CD14-positive monocyte (primary cell): ENCODE measurements at regions not wholly inside any gene's neighbourhood (a gene's known extent, or its start where the extent isn't known, plus 50 kb on each side); places are given as distances from the start of the nearest gene placed in this dataset.

Source experiments
- DNase-seq, 3 donors: peaks; one replicate each; pipeline ENCODE4 v3.0.0-alpha.2; 2011 to 2022
- H2AFZ ChIP-seq: 2 replicates; pipeline ENCODE4 v1.6.0; 2012; ENCODE audit warnings: mild to moderate bottlenecking, low read depth, low read length, inconsistent platforms; ENCODE audit not compliant: insufficient read depth, poor library complexity, severe bottlenecking
- H3K27ac ChIP-seq, 2 donors: 1 replicate in 1 of 2; 2 replicates in 1 of 2; pipeline ENCODE4 v1.5.1; 2012 to 2013; ENCODE audit warnings: low read length in 2 of 2, control low read depth in 1 of 2, inconsistent platforms in 1 of 2, low read depth in 1 of 2, mild to moderate bottlenecking in 1 of 2
- H3K27me3 ChIP-seq, 2 donors: one replicate each; pipeline versions ENCODE4 v1.6.0 to v1.6.1; 2011 to 2013; ENCODE audit warnings: low read length in 2 of 2; ENCODE audit not compliant: control insufficient read depth in 2 of 2, insufficient read depth in 2 of 2
- H3K36me3 ChIP-seq, 2 donors: replicated peaks in 1 of 2; 1 replicate in 1 of 2; 2 replicates in 1 of 2; pipeline versions ENCODE4 v1.5.1 to v1.6.1; 2012 to 2013; ENCODE audit warnings: low read length in 2 of 2, control low read depth in 1 of 2, inconsistent platforms in 1 of 2, mild to moderate bottlenecking in 1 of 2; ENCODE audit not compliant: insufficient read depth in 2 of 2, control insufficient read depth in 1 of 2
- H3K4me1 ChIP-seq, 2 donors: 1 replicate in 1 of 2; 2 replicates in 1 of 2; pipeline versions ENCODE4 v1.5.1 to v1.6.1; 2012 to 2013; ENCODE audit warnings: low read length in 2 of 2, control low read depth in 1 of 2, inconsistent platforms in 1 of 2, mild to moderate bottlenecking in 1 of 2, moderate library complexity in 1 of 2; ENCODE audit not compliant: insufficient read depth in 2 of 2, control insufficient read depth in 1 of 2
- H3K4me2 ChIP-seq: replicated peaks from 2 replicates; pipeline ENCODE3; 2012; ENCODE audit warnings: low read length, moderate library complexity, mild to moderate bottlenecking; ENCODE audit not compliant: poor library complexity, severe bottlenecking; ENCODE audit errors: extremely low read depth
- H3K4me3 ChIP-seq, 3 experiments: fragments of 200-600 bp in 1 of 3; sonication (generic) in 1 of 3; replicated peaks in 1 of 3; 1 replicate in 2 of 3; 2 replicates in 1 of 3; pipeline ENCODE4 v1.5.1; 2011 to 2013; ENCODE audit warnings: low read length in 3 of 3, mild to moderate bottlenecking in 3 of 3, control low read depth in 2 of 3, low read depth in 2 of 3, inconsistent platforms in 1 of 3, moderate library complexity in 1 of 3
- H3K79me2 ChIP-seq: 2 replicates; pipeline ENCODE4 v1.6.0; 2012; ENCODE audit warnings: mild to moderate bottlenecking, control low read depth, inconsistent platforms, low read length, moderate library complexity; ENCODE audit not compliant: insufficient read depth
- H3K9ac ChIP-seq: 2 replicates; pipeline ENCODE4 v1.6.0; 2017; ENCODE audit warnings: low read length, mild to moderate bottlenecking; ENCODE audit not compliant: insufficient read depth, poor library complexity, severe bottlenecking
- H3K9me3 ChIP-seq, 2 donors: replicated peaks in 1 of 2; 1 replicate in 1 of 2; 2 replicates in 1 of 2; pipeline versions ENCODE4 v1.5.1 to v1.6.1; 2012 to 2013; ENCODE audit warnings: low read length in 2 of 2, control low read depth in 1 of 2; ENCODE audit not compliant: control insufficient read depth in 1 of 2, insufficient read depth in 1 of 2
- H4K20me1 ChIP-seq: 2 replicates; pipeline ENCODE4 v1.6.0; 2012; ENCODE audit warnings: mild to moderate bottlenecking, low read length, control low read depth, moderate library complexity; ENCODE audit not compliant: insufficient read depth
- H3K27ac Mint-ChIP-seq, 7 donors: one replicate each; pipeline ENCODE4 v1.8.0; 2020; ENCODE audit warnings: mild to moderate bottlenecking in 7 of 7, mixed read lengths in 7 of 7, moderate library complexity in 6 of 7, inconsistent platforms in 2 of 7
- H3K27me3 Mint-ChIP-seq, 3 donors: one replicate each; pipeline ENCODE4 v1.8.0; 2021 to 2022; ENCODE audit warnings: low read depth in 3 of 3, mild to moderate bottlenecking in 3 of 3, mixed read lengths in 3 of 3, moderate library complexity in 3 of 3, inconsistent platforms in 1 of 3
- H3K36me3 Mint-ChIP-seq, 2 donors: one replicate each; pipeline ENCODE4 v1.8.0; 2020; ENCODE audit warnings: mixed read lengths in 2 of 2, inconsistent platforms in 1 of 2, mild to moderate bottlenecking in 1 of 2
- H3K4me1 Mint-ChIP-seq: one replicate; pipeline ENCODE4 v1.8.0; 2020; ENCODE audit warnings: mild to moderate bottlenecking, mixed read lengths
- H3K4me3 Mint-ChIP-seq, 2 donors: one replicate each; pipeline ENCODE4 v1.8.0; 2020; ENCODE audit warnings: mild to moderate bottlenecking in 2 of 2, mixed read lengths in 2 of 2, moderate library complexity in 1 of 2
- H3K9me3 Mint-ChIP-seq, 7 donors: one replicate each; pipeline ENCODE4 v1.8.0; 2020 to 2022; ENCODE audit warnings: mixed read lengths in 7 of 7, mild to moderate bottlenecking in 6 of 7, moderate library complexity in 6 of 7, inconsistent platforms in 2 of 7
- CTCF ChIP-seq: fragments of 200-600 bp; IDR thresholded peaks from one replicate; pipeline ENCODE4 v1.8.0; 2022; ENCODE audit warnings: antibody characterized with exemption, mild to moderate bottlenecking
- WGBS: methylation state at CpG from one replicate; pipeline ENCODE4 v1.1.5; 2013; ENCODE audit warnings: missing lambda C conversion rate; ENCODE audit not compliant: insufficient coverage; 5-methylcytosine and 5-hydroxymethylcytosine counted together
- intact Hi-C, 2 donors: fragments of 100-400 bp; cut with micrococcal nuclease; formaldehyde crosslinking; loops; one replicate each; pipeline versions ENCODE4 v1.15.0 to v1.15.1; 2023

- Histone ChIP-seq H4K20me1 (no peaks in the 10 kb centered on the region), H3K9ac (no peak overlapping the region), H3K4me3 (no peak overlapping the region), H3K9me3 (peaks cover 0 to 2% of the 10 kb centered on the region in 2 donors), H3K27me3 (no peaks in the 10 kb centered on the region), H3K4me1 (no peaks in the 10 kb centered on the region), H3K79me2 (no peaks in the 10 kb centered on the region), H2AFZ (no peak overlapping the region), H3K4me2 (no peak overlapping the region), H3K27ac (no peak overlapping the region), H3K36me3 (no peaks in the 10 kb centered on the region)
- WGBS = no CpG with 5 or more reads among the region's 11 CpGs
- Mint-ChIP-seq H3K9me3 (peaks cover 0 to 4% (median 2%) of the 10 kb centered on the region in 7 donors), H3K27ac (no peak overlapping the region), H3K4me3 (no peak overlapping the region), H3K4me1 (no peaks in the 10 kb centered on the region), H3K36me3 (no peaks in the 10 kb centered on the region), H3K27me3 (peaks cover 0 to 4% (median 2%) of the 10 kb centered on the region in 3 donors)
- DNase-seq = no peak
- no peak for TF ChIP-seq CTCF
- intact Hi-C loops = no loop called here
Observed at GRCh38 chr5:2666081-2666480, 85.4 kb downstream of the IRX2 start.

- no peak for DNase-seq
- Mint-ChIP-seq H3K4me3 (no peak overlapping the region), H3K36me3 (no peaks in the 10 kb centered on the region), H3K27me3 (peaks cover 0 to 4% (median 2%) of the 10 kb centered on the region in 3 donors), H3K27ac (no peak overlapping the region), H3K4me1 (no peaks in the 10 kb centered on the region), H3K9me3 (peaks cover 0 to 7% (median 2%) of the 10 kb centered on the region in 7 donors)
- TF ChIP-seq CTCF = no peak
- H3K4me2 ChIP-seq = no peak overlapping the region
- H3K9me3 ChIP-seq = no peaks in the 10 kb centered on the region
- H3K79me2 ChIP-seq = no peaks in the 10 kb centered on the region
- no peaks in the 10 kb centered on the region for H3K4me1 ChIP-seq
- no peaks in the 10 kb centered on the region for H3K36me3 ChIP-seq
- no peaks in the 10 kb centered on the region for H4K20me1 ChIP-seq
- 59% methylated on average over 3 of the region's 3 CpGs for WGBS
- no peak overlapping the region for H2AFZ ChIP-seq
- H3K27ac ChIP-seq = no peak overlapping the region
- H3K27me3 ChIP-seq = no peaks in the 10 kb centered on the region
- no peak overlapping the region for H3K4me3 ChIP-seq
- H3K9ac ChIP-seq = no peak overlapping the region
- intact Hi-C loops = no loop called here
Observed at GRCh38 chr5:2663489-2663888, 88.0 kb downstream of the IRX2 start.
